IMR-90 (cell line): ENCODE measurements at regions not wholly inside any gene's neighbourhood (a gene's known extent, or its start where the extent isn't known, plus 50 kb on each side); places are given as distances from the start of the nearest gene placed in this dataset.
A peak's percentile ranks its signal among the peaks of the same experiment; 100 is the strongest.

Source experiments
- ATAC-seq: fragments of 200-7000 bp; cut with Tn5 transposase; 2 replicates; pipeline ENCODE4 v1.9.1; 2020; ENCODE audit warnings: low read depth, mild to moderate bottlenecking, moderate library complexity
- BruUV-seq: library from RNA; stranded (reverse); fragments of 400-500 nt; replicated peaks from 2 replicates; lab custom pipeline; 2021; lab: Mats Ljungman, UMichigan
- CTCF ChIA-PET: fragments of 300-600 bp; formaldehyde crosslinking; extraction: SDS; loops from one replicate; lab custom pipeline; 2021; ENCODE audit warnings: antibody characterized with exemption; lab: Yijun Ruan, JAX
- POLR2A ChIA-PET: fragments of 300-600 bp; sonication (Branson Sonifier 250); formaldehyde crosslinking; loops from one replicate; lab custom pipeline; 2022; ENCODE audit warnings: antibody characterized with exemption; ENCODE audit not compliant: unreplicated experiment; lab: Charles Lee
- DNase-seq: peaks from one replicate; pipeline ENCODE4 v3.0.0; 2013
- H2AFZ ChIP-seq: replicated peaks from 2 replicates; pipeline ENCODE3; 2013; ENCODE audit warnings: low read length, mild to moderate bottlenecking; ENCODE audit not compliant: poor library complexity
- H2AK5ac ChIP-seq: 2 replicates; pipeline ENCODE4 v1.6.1; 2013; ENCODE audit warnings: low read depth, low read length, inconsistent platforms
- H2AK9ac ChIP-seq: replicated peaks from 2 replicates; pipeline ENCODE3; 2013; ENCODE audit warnings: mild to moderate bottlenecking, low read depth, low read length, moderate library complexity; ENCODE audit not compliant: poor library complexity
- H2BK120ac ChIP-seq: 2 replicates; pipeline ENCODE4 v1.6.1; 2013; ENCODE audit warnings: low read depth, low read length, inconsistent platforms
- H2BK15ac ChIP-seq: 3 replicates; pipeline ENCODE4 v1.6.1; 2013; ENCODE audit warnings: low read depth, low read length, inconsistent platforms
- H2BK20ac ChIP-seq: 2 replicates; pipeline ENCODE4 v1.6.1; 2013; ENCODE audit warnings: low read depth, mild to moderate bottlenecking, inconsistent platforms, low read length, moderate library complexity
- H2BK5ac ChIP-seq: 2 replicates; pipeline ENCODE4 v1.6.1; 2013; ENCODE audit warnings: mild to moderate bottlenecking, low read depth, low read length, inconsistent platforms; ENCODE audit not compliant: poor library complexity, severe bottlenecking
- H3K14ac ChIP-seq: replicated peaks from 2 replicates; pipeline ENCODE4 v1.6.1; 2013; ENCODE audit warnings: low read depth, low read length, inconsistent platforms
- H3K18ac ChIP-seq: 2 replicates; pipeline ENCODE4 v1.6.1; 2013; ENCODE audit warnings: low read depth, low read length, control low read depth
- H3K23ac ChIP-seq: 2 replicates; pipeline ENCODE4 v1.6.1; 2013; ENCODE audit warnings: low read depth, low read length, inconsistent platforms
- H3K27ac ChIP-seq: 2 replicates; pipeline ENCODE4 v1.5.1; 2013; ENCODE audit warnings: mild to moderate bottlenecking, control low read depth, low read length; ENCODE audit not compliant: insufficient read depth
- H3K27me3 ChIP-seq: 2 replicates; pipeline ENCODE4 v1.6.1; 2013; ENCODE audit warnings: low read length; ENCODE audit not compliant: control insufficient read depth, insufficient read depth
- H3K36me3 ChIP-seq: 2 replicates; pipeline ENCODE4 v1.6.1; 2013; ENCODE audit warnings: low read length, mixed read lengths; ENCODE audit not compliant: control insufficient read depth, insufficient read depth
- H3K4ac ChIP-seq: 2 replicates; pipeline ENCODE4 v1.6.1; 2013; ENCODE audit warnings: low read depth, low read length, inconsistent platforms
- H3K4me1 ChIP-seq: 2 replicates; pipeline ENCODE4 v1.6.1; 2013; ENCODE audit warnings: low read length, mixed read lengths; ENCODE audit not compliant: control insufficient read depth, insufficient read depth
- H3K4me2 ChIP-seq: 2 replicates; pipeline ENCODE4 v1.6.1; 2013; ENCODE audit warnings: low read depth, mild to moderate bottlenecking, control low read depth, low read length, moderate library complexity
- H3K4me3 ChIP-seq: 2 replicates; pipeline ENCODE4 v1.5.1; 2013; ENCODE audit warnings: low read depth, mild to moderate bottlenecking, control low read depth, low read length, moderate library complexity; ENCODE audit not compliant: insufficient read depth
- H3K56ac ChIP-seq: 2 replicates; pipeline ENCODE4 v1.6.1; 2013; ENCODE audit warnings: low read length, inconsistent platforms; ENCODE audit not compliant: insufficient read depth; ENCODE audit errors: extremely low read depth
- H3K79me1 ChIP-seq, 2 experiments: 2 replicates each; pipeline ENCODE4 v1.6.1; 2013; ENCODE audit warnings: low read length in 2 of 2, inconsistent platforms in 1 of 2, low read depth in 1 of 2
- H3K9ac ChIP-seq: 2 replicates; pipeline ENCODE4 v1.6.1; 2013; ENCODE audit warnings: low read depth, low read length, control low read depth
- H3K9me1 ChIP-seq: 2 replicates; pipeline ENCODE4 v1.6.1; 2013; ENCODE audit warnings: low read length, inconsistent platforms; ENCODE audit not compliant: insufficient read depth
- H3K9me3 ChIP-seq: 2 replicates; pipeline ENCODE4 v1.6.1; 2013; ENCODE audit warnings: low read length; ENCODE audit not compliant: control insufficient read depth, insufficient read depth
- H4K20me1 ChIP-seq: 2 replicates; pipeline ENCODE4 v1.6.1; 2013; ENCODE audit warnings: low read length, inconsistent platforms; ENCODE audit not compliant: insufficient read depth
- H4K5ac ChIP-seq: 2 replicates; pipeline ENCODE4 v1.6.1; 2013; ENCODE audit warnings: mild to moderate bottlenecking, low read depth, low read length, control low read depth
- H4K8ac ChIP-seq, 2 experiments: 2 replicates each; pipeline ENCODE4 v1.6.1; 2013; ENCODE audit warnings: low read depth in 2 of 2, low read length in 2 of 2, control low read depth in 1 of 2, inconsistent platforms in 1 of 2
- H4K91ac ChIP-seq: 2 replicates; pipeline ENCODE4 v1.6.1; 2013; ENCODE audit warnings: low read depth, low read length, inconsistent platforms; ENCODE audit not compliant: insufficient read depth
- BHLHE40 ChIP-seq: fragments of 150-350 bp; IDR thresholded peaks from 2 replicates; pipeline ENCODE4 v1.6.1; 2016; ENCODE audit warnings: mild to moderate bottlenecking, low read depth, low read length
- CEBPB ChIP-seq: IDR thresholded peaks from 2 replicates; pipeline ENCODE4 v1.6.1; 2012; ENCODE audit warnings: low read depth, low read length, improper control_type of control experiment
- MAFK ChIP-seq: IDR thresholded peaks from 2 replicates; pipeline ENCODE4 v1.6.1; 2012; ENCODE audit warnings: low read depth, low read length, improper control_type of control experiment
- MXI1 ChIP-seq: IDR thresholded peaks from 2 replicates; pipeline ENCODE4 v1.6.1; 2012; ENCODE audit warnings: low read depth, mild to moderate bottlenecking, low read length, moderate library complexity, borderline replicate concordance
- POLR2A ChIP-seq: IDR thresholded peaks from 2 replicates; pipeline ENCODE4 v1.6.1; 2012; ENCODE audit warnings: mild to moderate bottlenecking, low read depth, low read length
- RFX5 ChIP-seq: IDR thresholded peaks from 2 replicates; pipeline ENCODE4 v1.8.0; 2012; ENCODE audit warnings: low read depth, mild to moderate bottlenecking, low read length, moderate library complexity
- dilution Hi-C: fragments of 300-500 bp; cut with HindIII; formaldehyde crosslinking; loops from one replicate; pipeline ENCODE4 v1.14.3; 2018; ENCODE audit warnings: low sequenced_read_pairs; ENCODE audit not compliant: unreplicated experiment
- in situ Hi-C: fragments of 300-500 bp; cut with MboI; formaldehyde crosslinking; loops from 3 replicates; pipeline ENCODE4 v1.14.3; 2019; ENCODE audit warnings: low sequenced_read_pairs, inconsistent platforms, mixed read lengths
- intact Hi-C: fragments of 100-400 bp; cut with micrococcal nuclease; formaldehyde crosslinking; loops from 2 replicates; pipeline ENCODE4 v1.10.0; 2022
- TF ChIP-seq, protein P1 (sequence below): fragments of 150-350 bp; IDR thresholded peaks from 2 replicates; pipeline ENCODE4 v1.6.1; 2016; ENCODE audit warnings: low read depth, mild to moderate bottlenecking, low read length, moderate library complexity, borderline replicate concordance

- Histone ChIP-seq H3K9me1 (peaks cover 13% of the 10 kb centered on the region), H3K9ac (no peak overlapping the region), H2BK20ac (peak overlapping the region; percentile 75; the same call in 1 of the 2 replicates), H2AFZ (no peak overlapping the region), H3K4me3 (no peak overlapping the region), H4K20me1 (no peaks in the 10 kb centered on the region), H4K5ac (peak overlapping the region; percentile 92; the same call in 1 of the 2 replicates), H2AK5ac (no peak overlapping the region), H4K8ac (peak overlapping the region in 1 of 2 experiments; percentile 78; a peak in 2 of 4 replicates), H2BK120ac (peak overlapping the region; percentile 79; the same call in 1 of the 2 replicates), H3K4me1 (peaks cover 21% of the 10 kb centered on the region), H3K27me3 (no peaks in the 10 kb centered on the region), H3K4ac (peak overlapping the region; percentile 50; the same call in 1 of the 2 replicates), H2AK9ac (no peak overlapping the region), H3K36me3 (no peaks in the 10 kb centered on the region), H3K23ac (peak overlapping the region; percentile 31; the same call in 1 of the 2 replicates), H4K91ac (peak overlapping the region; percentile 28; the same call in 1 of the 2 replicates), H3K9me3 (no peaks in the 10 kb centered on the region; the same call in 1 of the 2 replicates), H3K4me2 (no peak overlapping the region), H3K56ac (no peak overlapping the region), H3K14ac (peak overlapping the region; percentile 70; the same call in 1 of the 2 replicates), H3K79me1 (peaks cover 0 to 12% of the 10 kb centered on the region in 2 experiments; a peak in 3 of 4 replicates), H3K18ac (peak overlapping the region; percentile 91; the same call in 1 of the 2 replicates), H3K27ac (no peak overlapping the region), H2BK5ac (peak overlapping the region; percentile 88), H2BK15ac (peak overlapping the region; percentile 42; the same call in 1 of the 3 replicates)
- DNase-seq, result no peak
- BruUV-seq, result no TSS peak
- intact Hi-C loops (loop anchor here (5.0 to 10.0 kb wide), 3 partner anchors 41 to 434 kb away; no protein-coding TSS in a partner anchor), dilution Hi-C loops (no loop called here), in situ Hi-C loops (no loop called here)
- ChIA-PET CTCF (interaction anchor here (1.6 to 2.1 kb wide), 2 partner anchors 70 to 117 kb away, joined by 5 read pairs; no protein-coding TSS in a partner anchor), POLR2A (no interaction called here)
- ATAC-seq, result no peak
- TF ChIP-seq CEBPB (no peak), RFX5 (no peak), POLR2A (no peak), BHLHE40 (no peak), MAFK (no peak), MXI1 (no peak)
- TF ChIP-seq, protein P1, sequence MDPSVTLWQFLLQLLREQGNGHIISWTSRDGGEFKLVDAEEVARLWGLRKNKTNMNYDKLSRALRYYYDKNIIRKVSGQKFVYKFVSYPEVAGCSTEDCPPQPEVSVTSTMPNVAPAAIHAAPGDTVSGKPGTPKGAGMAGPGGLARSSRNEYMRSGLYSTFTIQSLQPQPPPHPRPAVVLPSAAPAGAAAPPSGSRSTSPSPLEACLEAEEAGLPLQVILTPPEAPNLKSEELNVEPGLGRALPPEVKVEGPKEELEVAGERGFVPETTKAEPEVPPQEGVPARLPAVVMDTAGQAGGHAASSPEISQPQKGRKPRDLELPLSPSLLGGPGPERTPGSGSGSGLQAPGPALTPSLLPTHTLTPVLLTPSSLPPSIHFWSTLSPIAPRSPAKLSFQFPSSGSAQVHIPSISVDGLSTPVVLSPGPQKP, result no peak
Measured at GRCh38 chr12:65673156-65673690, 151.1 kb upstream of the HMGA2 start.
